ENCODE measurements at regions not wholly inside any gene's neighbourhood (a gene's known extent, or its start where the extent isn't known, plus 50 kb on each side); places are given as distances from the start of the nearest gene placed in this dataset.
A peak's percentile ranks its signal among the peaks of the same experiment; 100 is the strongest.
"Not testable (repeated sequence)": the region's sequence is repeated elsewhere in the genome, so short reads cannot be mapped to it uniquely, and the experiment has no call there.

DNA sequence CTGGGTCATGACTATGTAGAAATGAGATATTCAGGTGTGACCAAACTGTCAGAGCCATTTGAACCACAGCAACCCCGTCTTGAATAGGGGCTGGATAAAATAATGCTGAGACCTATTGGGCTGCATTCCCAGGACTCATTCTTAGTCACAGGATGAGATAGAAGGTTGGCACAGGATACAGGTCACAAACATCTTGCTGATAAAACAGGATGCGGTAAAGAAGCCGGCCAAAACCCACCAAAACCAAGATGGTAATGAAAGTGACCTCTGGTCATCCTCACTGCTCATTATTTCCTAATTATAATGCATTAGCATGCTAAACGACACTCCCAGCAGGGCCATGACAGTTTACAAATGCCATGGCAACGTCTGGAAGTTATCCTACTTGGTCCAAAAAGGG is 545.5 kb downstream of the TMEM114 start:
- no peak for DNase-seq (ENCODE audit: low spot score, unreplicated experiment)
- TF ChIP-seq, protein P1, sequence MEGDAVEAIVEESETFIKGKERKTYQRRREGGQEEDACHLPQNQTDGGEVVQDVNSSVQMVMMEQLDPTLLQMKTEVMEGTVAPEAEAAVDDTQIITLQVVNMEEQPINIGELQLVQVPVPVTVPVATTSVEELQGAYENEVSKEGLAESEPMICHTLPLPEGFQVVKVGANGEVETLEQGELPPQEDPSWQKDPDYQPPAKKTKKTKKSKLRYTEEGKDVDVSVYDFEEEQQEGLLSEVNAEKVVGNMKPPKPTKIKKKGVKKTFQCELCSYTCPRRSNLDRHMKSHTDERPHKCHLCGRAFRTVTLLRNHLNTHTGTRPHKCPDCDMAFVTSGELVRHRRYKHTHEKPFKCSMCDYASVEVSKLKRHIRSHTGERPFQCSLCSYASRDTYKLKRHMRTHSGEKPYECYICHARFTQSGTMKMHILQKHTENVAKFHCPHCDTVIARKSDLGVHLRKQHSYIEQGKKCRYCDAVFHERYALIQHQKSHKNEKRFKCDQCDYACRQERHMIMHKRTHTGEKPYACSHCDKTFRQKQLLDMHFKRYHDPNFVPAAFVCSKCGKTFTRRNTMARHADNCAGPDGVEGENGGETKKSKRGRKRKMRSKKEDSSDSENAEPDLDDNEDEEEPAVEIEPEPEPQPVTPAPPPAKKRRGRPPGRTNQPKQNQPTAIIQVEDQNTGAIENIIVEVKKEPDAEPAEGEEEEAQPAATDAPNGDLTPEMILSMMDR (IDR thresholded peaks at IDR 0.05; ENCODE audit: unreplicated experiment): no peak
- no peaks in the 10 kb centered on the region for H3K36me3 Mint-ChIP-seq (ENCODE audit: insufficient read depth)
- no peak overlapping the region for H3K4me3 Mint-ChIP-seq (ENCODE audit: low read depth)
- H3K27me3 Mint-ChIP-seq: peaks cover 9% of the 10 kb centered on the region
- H3K4me1 Mint-ChIP-seq (ENCODE audit: low read depth): no peaks in the 10 kb centered on the region
- no peak overlapping the region for H3K27ac Mint-ChIP-seq
- H3K9me3 Mint-ChIP-seq (ENCODE audit: low read depth): peaks cover 3% of the 10 kb centered on the region

DNA sequence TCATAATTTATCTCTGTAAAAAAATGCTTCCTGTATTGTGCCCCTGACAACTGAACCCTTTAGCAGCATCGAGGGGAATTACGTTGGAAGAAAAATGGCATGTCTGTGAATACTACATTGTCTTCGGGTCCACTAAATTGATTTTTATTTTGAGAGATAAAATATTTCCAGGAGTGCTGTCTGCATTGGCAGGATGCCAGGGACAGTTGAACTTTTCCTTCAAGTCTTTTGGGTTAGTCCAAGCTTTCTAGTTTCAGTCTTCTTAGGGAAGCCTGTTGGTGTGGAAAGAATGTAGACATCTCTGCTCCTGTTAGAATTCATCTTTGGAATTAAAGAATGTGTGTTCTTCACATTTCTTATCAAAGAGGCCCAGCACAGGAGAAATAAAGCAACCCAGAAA is 557.9 kb downstream of the TMEM114 start:
- H3K27me3 Mint-ChIP-seq: peaks cover 9% of the 10 kb centered on the region
- no peak overlapping the region for H3K4me3 Mint-ChIP-seq (ENCODE audit: low read depth)
- TF ChIP-seq, protein P1 (IDR thresholded peaks at IDR 0.05; ENCODE audit: unreplicated experiment): no peak
- H3K27ac Mint-ChIP-seq: no peak overlapping the region
- no peaks in the 10 kb centered on the region for H3K36me3 Mint-ChIP-seq (ENCODE audit: insufficient read depth)
- no peak for DNase-seq (ENCODE audit: low spot score, unreplicated experiment)
- no peaks in the 10 kb centered on the region for H3K4me1 Mint-ChIP-seq (ENCODE audit: low read depth)
- no peaks in the 10 kb centered on the region for H3K9me3 Mint-ChIP-seq (ENCODE audit: low read depth)

DNA sequence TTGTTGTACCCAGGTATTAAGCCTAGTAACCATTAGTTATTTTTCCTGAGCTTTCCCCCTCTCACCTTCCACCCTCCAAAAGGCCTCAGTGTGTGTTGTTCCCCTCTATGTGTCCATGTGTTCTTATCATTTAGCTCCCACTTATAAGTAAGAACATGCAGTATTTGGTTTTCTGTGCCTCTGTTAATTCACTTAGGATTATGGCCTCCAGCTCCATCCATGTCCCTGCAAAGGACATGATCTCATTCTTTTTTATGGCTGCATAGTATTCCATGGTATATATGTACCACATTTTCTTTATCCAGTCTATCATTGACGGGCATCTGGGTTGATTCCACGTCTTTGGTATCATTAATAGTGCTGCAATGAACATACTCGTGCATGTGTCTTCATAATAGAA is 560.3 kb downstream of the TMEM114 start:
- not testable (repeated sequence) for H3K9me3 Mint-ChIP-seq (ENCODE audit: low read depth)

DNA sequence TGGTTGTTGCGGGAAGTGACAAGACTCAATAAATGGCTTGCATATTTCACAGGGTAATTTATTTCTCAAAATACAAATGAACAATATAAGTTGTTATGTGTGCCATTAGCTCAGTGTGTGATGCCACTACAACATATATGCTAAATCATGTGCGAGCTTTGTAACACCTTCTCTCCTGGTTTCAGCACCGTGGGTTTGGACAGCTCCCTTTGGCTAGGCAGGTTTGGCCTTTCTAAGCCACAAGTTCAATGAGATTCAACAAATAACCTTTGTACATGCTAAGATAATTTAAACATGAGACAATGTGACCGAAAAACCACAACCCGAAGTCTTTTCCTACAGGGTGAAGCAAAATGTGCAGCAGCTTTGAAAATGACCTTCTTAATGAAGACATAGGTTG is 563.9 kb downstream of the TMEM114 start:
- H3K27me3 Mint-ChIP-seq: peaks cover 7% of the 10 kb centered on the region
- H3K4me1 Mint-ChIP-seq (ENCODE audit: low read depth): no peaks in the 10 kb centered on the region
- H3K27ac Mint-ChIP-seq: no peak overlapping the region
- H3K4me3 Mint-ChIP-seq (ENCODE audit: low read depth): no peak overlapping the region
- peak; percentile 59 for DNase-seq (ENCODE audit: low spot score, unreplicated experiment)
- H3K36me3 Mint-ChIP-seq (ENCODE audit: insufficient read depth): no peaks in the 10 kb centered on the region
- H3K9me3 Mint-ChIP-seq (ENCODE audit: low read depth): no peaks in the 10 kb centered on the region
- TF ChIP-seq, protein P1 (IDR thresholded peaks at IDR 0.05; ENCODE audit: unreplicated experiment): no peak

More for the DNA sequence above, 560.3 kb downstream of the TMEM114 start:
- not testable (repeated sequence) for H3K27me3 Mint-ChIP-seq; DNase-seq (ENCODE audit: low spot score, unreplicated experiment); H3K4me1 Mint-ChIP-seq (ENCODE audit: low read depth); H3K4me3 Mint-ChIP-seq (ENCODE audit: low read depth); H3K36me3 Mint-ChIP-seq (ENCODE audit: insufficient read depth); H3K27ac Mint-ChIP-seq

DNA sequence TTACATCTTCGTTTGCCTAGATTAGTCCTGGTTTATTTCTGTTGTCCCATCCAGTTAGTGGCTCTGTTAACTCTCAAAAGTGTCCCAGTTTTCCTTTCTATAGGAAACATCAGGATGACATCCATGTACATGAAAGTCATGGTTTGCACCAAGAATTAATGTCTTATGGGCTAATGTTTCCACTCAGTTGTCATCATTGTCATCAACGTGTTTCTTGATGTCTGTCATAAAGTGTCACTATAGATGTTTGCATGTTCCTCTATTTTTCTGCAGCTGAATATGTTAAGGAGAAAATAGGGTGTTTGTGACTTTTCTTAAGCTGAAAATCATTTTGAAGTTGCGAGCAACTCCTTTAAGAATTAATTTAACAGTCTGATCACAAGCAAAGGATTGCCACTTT is 567.0 kb downstream of the TMEM114 start:
- no peak for DNase-seq (ENCODE audit: low spot score, unreplicated experiment)
- H3K27me3 Mint-ChIP-seq: peaks cover 2% of the 10 kb centered on the region
- H3K27ac Mint-ChIP-seq: no peak overlapping the region
- H3K4me3 Mint-ChIP-seq (ENCODE audit: low read depth): no peak overlapping the region
- H3K36me3 Mint-ChIP-seq (ENCODE audit: insufficient read depth): no peaks in the 10 kb centered on the region
- H3K9me3 Mint-ChIP-seq (ENCODE audit: low read depth): no peaks in the 10 kb centered on the region
- H3K4me1 Mint-ChIP-seq (ENCODE audit: low read depth): no peaks in the 10 kb centered on the region
- TF ChIP-seq, protein P1 (IDR thresholded peaks at IDR 0.05; ENCODE audit: unreplicated experiment): no peak

DNA sequence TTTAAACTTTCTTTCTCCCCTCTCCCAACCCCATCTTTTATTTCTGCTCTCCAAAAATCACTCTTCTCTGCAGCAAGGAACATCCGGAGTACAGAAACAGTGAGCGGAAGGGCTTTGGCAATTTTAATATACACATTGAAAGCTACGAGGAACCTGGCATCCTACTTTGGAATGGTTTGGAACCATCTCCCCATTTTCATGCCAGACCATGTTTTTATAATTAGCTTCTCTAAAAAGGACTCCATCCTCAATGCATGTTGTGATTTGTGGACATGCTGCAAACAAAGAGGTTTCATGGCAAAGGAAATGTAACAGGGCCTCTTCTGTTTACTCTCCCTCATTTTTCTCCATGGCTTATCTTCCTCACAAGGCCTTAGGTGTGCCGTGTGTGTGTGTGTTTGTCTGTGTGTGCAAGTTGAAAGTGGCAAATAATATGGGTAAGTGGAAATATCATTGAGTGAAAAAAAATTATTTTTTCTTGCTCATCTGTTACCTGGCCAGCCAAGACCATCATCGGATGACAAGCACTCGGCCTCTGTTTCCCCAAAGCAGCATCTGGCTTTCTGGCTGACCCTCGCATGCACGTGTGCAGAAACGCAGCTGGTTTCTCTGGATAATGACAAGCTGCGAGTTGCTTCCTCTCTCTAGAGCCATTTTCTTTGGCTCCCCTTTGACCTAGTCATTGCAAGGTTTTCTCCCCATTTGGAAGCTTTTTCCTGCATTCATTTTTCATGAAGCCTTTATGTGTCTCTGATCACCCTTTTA is 585.0 kb downstream of the TMEM114 start:
- DNase-seq (ENCODE audit: low spot score, unreplicated experiment): no peak
- H3K4me1 Mint-ChIP-seq (ENCODE audit: low read depth): no peaks in the 10 kb centered on the region
- peaks cover 9% of the 10 kb centered on the region for H3K27me3 Mint-ChIP-seq
- H3K27ac Mint-ChIP-seq: peak overlapping the region; percentile 4
- H3K4me3 Mint-ChIP-seq (ENCODE audit: low read depth): no peak overlapping the region
- peaks cover 3% of the 10 kb centered on the region for H3K9me3 Mint-ChIP-seq (ENCODE audit: low read depth)
- no peaks in the 10 kb centered on the region for H3K36me3 Mint-ChIP-seq (ENCODE audit: insufficient read depth)
- TF ChIP-seq, protein P1 (IDR thresholded peaks at IDR 0.05; ENCODE audit: unreplicated experiment): no peak
